ENCODE measurements at regions not wholly inside any gene's neighbourhood (a gene's known extent, or its start where the extent isn't known, plus 50 kb on each side); places are given as distances from the start of the nearest gene placed in this dataset.

GRCh38 chr5:57770039-57770438 lies 287.4 kb upstream of the ACTBL2 start:
- Mint-ChIP-seq H3K4me1 (no peaks in the 10 kb centered on the region), H3K27ac (no peak overlapping the region), H3K4me3 (no peak overlapping the region), H3K9me3 (no peaks in the 10 kb centered on the region), H3K27me3 (peaks cover 8% of the 10 kb centered on the region), H3K36me3 (ENCODE audit: low read depth) (no peaks in the 10 kb centered on the region)
- no peak for ATAC-seq (replicated peaks)

GRCh38 chr5:57768745-57769144 lies 286.1 kb upstream of the ACTBL2 start:
- H3K36me3 Mint-ChIP-seq (ENCODE audit: low read depth) = no peaks in the 10 kb centered on the region
- H3K9me3 Mint-ChIP-seq = no peaks in the 10 kb centered on the region
- H3K27me3 Mint-ChIP-seq = peaks cover 8% of the 10 kb centered on the region
- H3K27ac Mint-ChIP-seq = no peak overlapping the region
- no peak for ATAC-seq (replicated peaks)
- no peak overlapping the region for H3K4me3 Mint-ChIP-seq
- no peaks in the 10 kb centered on the region for H3K4me1 Mint-ChIP-seq

DNA sequence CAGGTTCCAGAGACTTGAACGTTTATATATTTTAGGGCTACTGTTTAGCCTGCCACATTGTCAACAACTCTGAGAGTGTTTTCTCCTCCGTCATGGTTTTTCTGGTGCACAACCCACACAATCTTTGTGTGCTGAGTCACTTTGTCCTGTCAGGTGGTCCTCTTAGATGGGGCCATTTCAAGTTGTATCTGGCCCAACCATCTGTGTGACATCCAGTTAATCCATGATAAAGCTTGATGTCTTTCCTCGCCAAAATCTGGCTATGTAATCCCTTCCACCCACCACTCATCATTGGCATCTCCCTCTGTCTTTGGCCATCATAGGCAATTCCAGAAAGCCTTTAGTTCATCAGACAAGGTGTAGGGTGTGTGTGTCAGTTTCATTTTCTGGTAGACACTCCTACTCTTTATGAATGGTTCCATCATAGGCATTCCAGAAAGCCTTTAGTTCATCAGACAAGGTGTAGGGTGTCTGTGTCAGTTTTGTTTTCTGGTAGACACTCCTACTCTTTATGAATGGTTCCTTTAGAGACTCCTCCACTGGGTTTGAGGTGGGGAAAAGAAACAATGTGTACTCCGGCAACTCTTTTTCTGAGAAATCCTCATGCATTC lies 282.0 kb upstream of the ACTBL2 start:
- Mint-ChIP-seq H3K27ac (peak overlapping the region; percentile 34), H3K27me3 (peaks cover 5% of the 10 kb centered on the region), H3K4me3 (no peak overlapping the region), H3K9me3 (no peaks in the 10 kb centered on the region), H3K36me3 (ENCODE audit: low read depth) (no peaks in the 10 kb centered on the region), H3K4me1 (no peaks in the 10 kb centered on the region)
- ATAC-seq (replicated peaks) = peak; percentile 74

DNA sequence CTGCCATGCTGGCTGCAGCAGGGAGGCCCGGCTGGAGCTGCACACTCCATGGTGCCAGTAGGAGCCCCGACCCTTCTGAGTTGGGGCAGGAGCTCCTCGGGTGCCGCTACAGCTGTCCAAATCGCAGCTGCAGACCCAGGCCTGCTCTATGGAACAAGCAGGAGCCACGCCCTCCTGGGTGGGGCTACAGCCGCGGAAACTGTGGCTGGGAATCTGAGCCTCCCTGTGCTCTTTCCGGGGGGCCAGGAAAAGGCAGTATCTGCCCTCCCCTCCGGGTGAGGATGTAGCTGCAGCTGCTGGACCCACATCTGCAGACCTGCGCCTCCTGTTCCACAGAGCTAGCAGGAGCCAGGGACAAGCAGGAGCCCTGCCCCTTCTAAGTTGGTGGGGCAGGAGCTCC lies 278.9 kb upstream of the ACTBL2 start:
- H3K4me3 Mint-ChIP-seq = no peak overlapping the region

GRCh38 chr5:57754616-57755015 lies 272.0 kb upstream of the ACTBL2 start:
- Mint-ChIP-seq H3K4me1 (no peaks in the 10 kb centered on the region), H3K27me3 (peaks cover 13% of the 10 kb centered on the region), H3K4me3 (no peak overlapping the region), H3K36me3 (ENCODE audit: low read depth) (no peaks in the 10 kb centered on the region), H3K27ac (no peak overlapping the region), H3K9me3 (no peaks in the 10 kb centered on the region)
- peak; percentile 14 for ATAC-seq (replicated peaks)

More for the DNA sequence above, 278.9 kb upstream of the ACTBL2 start:
- H3K27me3 Mint-ChIP-seq = peaks cover 3% of the 10 kb centered on the region
- no peaks in the 10 kb centered on the region for H3K4me1 Mint-ChIP-seq
- H3K27ac Mint-ChIP-seq = no peak overlapping the region
- no peaks in the 10 kb centered on the region for H3K36me3 Mint-ChIP-seq (ENCODE audit: low read depth)
- no peak for ATAC-seq (replicated peaks)
- no peaks in the 10 kb centered on the region for H3K9me3 Mint-ChIP-seq

GRCh38 chr5:57753446-57753845 lies 270.8 kb upstream of the ACTBL2 start:
- ATAC-seq (replicated peaks) = no peak
- H3K27ac Mint-ChIP-seq = no peak overlapping the region
- peaks cover 16% of the 10 kb centered on the region for H3K27me3 Mint-ChIP-seq
- H3K9me3 Mint-ChIP-seq = no peaks in the 10 kb centered on the region
- no peaks in the 10 kb centered on the region for H3K4me1 Mint-ChIP-seq
- H3K36me3 Mint-ChIP-seq (ENCODE audit: low read depth) = no peaks in the 10 kb centered on the region
- no peak overlapping the region for H3K4me3 Mint-ChIP-seq

- H3K4me3 Mint-ChIP-seq = no peak overlapping the region
- no peak for ATAC-seq (replicated peaks)
- no peaks in the 10 kb centered on the region for H3K36me3 Mint-ChIP-seq (ENCODE audit: low read depth)
- no peak overlapping the region for H3K27ac Mint-ChIP-seq
- no peaks in the 10 kb centered on the region for H3K9me3 Mint-ChIP-seq
- peaks cover 26% of the 10 kb centered on the region for H3K27me3 Mint-ChIP-seq
- no peaks in the 10 kb centered on the region for H3K4me1 Mint-ChIP-seq
Measured at GRCh38 chr5:57751710-57752109, 269.1 kb upstream of the ACTBL2 start.

- no peak overlapping the region for H3K27ac Mint-ChIP-seq
- H3K4me3 Mint-ChIP-seq = no peak overlapping the region
- peaks cover 24% of the 10 kb centered on the region for H3K27me3 Mint-ChIP-seq
- H3K36me3 Mint-ChIP-seq (ENCODE audit: low read depth) = no peaks in the 10 kb centered on the region
- H3K4me1 Mint-ChIP-seq = no peaks in the 10 kb centered on the region
- no peak for ATAC-seq (replicated peaks)
- no peaks in the 10 kb centered on the region for H3K9me3 Mint-ChIP-seq
Measured at GRCh38 chr5:57750891-57751290, 268.3 kb upstream of the ACTBL2 start.

- Mint-ChIP-seq H3K9me3 (no peaks in the 10 kb centered on the region), H3K4me1 (no peaks in the 10 kb centered on the region), H3K4me3 (no peak overlapping the region), H3K27me3 (peaks cover 21% of the 10 kb centered on the region), H3K36me3 (ENCODE audit: low read depth) (no peaks in the 10 kb centered on the region), H3K27ac (no peak overlapping the region)
- no peak for ATAC-seq (replicated peaks)
Measured at GRCh38 chr5:57750282-57750681, 267.7 kb upstream of the ACTBL2 start.

- no peaks in the 10 kb centered on the region for H3K9me3 Mint-ChIP-seq
- H3K36me3 Mint-ChIP-seq (ENCODE audit: low read depth) = no peaks in the 10 kb centered on the region
- H3K27me3 Mint-ChIP-seq = peaks cover 21% of the 10 kb centered on the region
- no peaks in the 10 kb centered on the region for H3K4me1 Mint-ChIP-seq
- no peak for ATAC-seq (replicated peaks)
- H3K4me3 Mint-ChIP-seq = no peak overlapping the region
- no peak overlapping the region for H3K27ac Mint-ChIP-seq
Measured at GRCh38 chr5:57749396-57749795, 266.8 kb upstream of the ACTBL2 start.

- no peak overlapping the region for H3K4me3 Mint-ChIP-seq
- H3K4me1 Mint-ChIP-seq = no peaks in the 10 kb centered on the region
- no peak overlapping the region for H3K27ac Mint-ChIP-seq
- no peak for ATAC-seq (replicated peaks)
- peaks cover 21% of the 10 kb centered on the region for H3K27me3 Mint-ChIP-seq
- H3K9me3 Mint-ChIP-seq = no peaks in the 10 kb centered on the region
- no peaks in the 10 kb centered on the region for H3K36me3 Mint-ChIP-seq (ENCODE audit: low read depth)
Measured at GRCh38 chr5:57745700-57746651, 263.4 kb upstream of the ACTBL2 start.

GRCh38 chr5:57745029-57745428 lies 262.4 kb upstream of the ACTBL2 start:
- Mint-ChIP-seq H3K9me3 (no peaks in the 10 kb centered on the region), H3K36me3 (ENCODE audit: low read depth) (no peaks in the 10 kb centered on the region), H3K27me3 (peaks cover 21% of the 10 kb centered on the region), H3K27ac (no peak overlapping the region), H3K4me3 (no peak overlapping the region), H3K4me1 (no peaks in the 10 kb centered on the region)
- no peak for ATAC-seq (replicated peaks)

DNA sequence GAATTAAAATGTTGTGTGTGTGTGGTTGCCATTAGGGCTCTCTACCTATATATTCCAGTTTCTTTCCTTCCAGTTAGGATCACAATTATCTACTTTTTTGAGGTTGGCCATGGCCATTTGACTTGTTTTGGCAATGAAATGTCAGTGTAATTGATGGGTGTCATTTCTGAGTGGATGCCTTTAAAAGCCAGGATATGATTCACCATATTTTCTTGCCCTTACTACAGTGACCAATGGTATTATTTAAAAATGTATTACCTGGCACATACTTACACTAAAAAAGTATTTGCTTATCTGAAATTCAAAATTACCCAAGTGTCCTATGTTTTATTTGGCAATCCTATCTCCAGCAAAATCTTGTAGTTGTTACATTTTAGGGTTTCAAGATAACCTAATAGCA lies 258.7 kb upstream of the ACTBL2 start:
- Mint-ChIP-seq H3K4me3 (no peak overlapping the region), H3K27ac (no peak overlapping the region), H3K9me3 (no peaks in the 10 kb centered on the region), H3K4me1 (no peaks in the 10 kb centered on the region), H3K27me3 (peaks cover 3% of the 10 kb centered on the region), H3K36me3 (ENCODE audit: low read depth) (no peaks in the 10 kb centered on the region)
- no peak for ATAC-seq (replicated peaks)

DNA sequence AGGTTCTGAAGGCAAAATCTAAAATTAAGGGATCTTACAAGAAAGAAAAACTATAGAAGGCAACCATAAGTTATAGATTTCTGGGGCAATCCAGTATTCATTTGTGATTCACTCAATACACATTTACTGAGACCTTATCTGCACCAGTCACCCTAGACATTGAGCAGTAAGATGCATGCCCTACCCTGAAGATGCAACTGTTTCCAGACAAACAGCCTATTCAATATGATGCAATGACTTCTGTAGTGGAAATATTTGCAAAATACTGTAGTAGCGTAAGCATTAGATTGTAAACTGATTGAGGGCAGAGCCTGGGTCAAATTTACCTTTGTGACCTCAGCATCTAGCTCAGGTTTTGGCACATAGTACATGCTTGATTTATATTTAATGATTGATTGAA lies 256.2 kb upstream of the ACTBL2 start:
- Mint-ChIP-seq H3K4me3 (no peak overlapping the region), H3K36me3 (ENCODE audit: low read depth) (no peaks in the 10 kb centered on the region), H3K9me3 (no peaks in the 10 kb centered on the region), H3K27ac (no peak overlapping the region), H3K4me1 (no peaks in the 10 kb centered on the region), H3K27me3 (no peaks in the 10 kb centered on the region)
- no peak for ATAC-seq (replicated peaks)

DNA sequence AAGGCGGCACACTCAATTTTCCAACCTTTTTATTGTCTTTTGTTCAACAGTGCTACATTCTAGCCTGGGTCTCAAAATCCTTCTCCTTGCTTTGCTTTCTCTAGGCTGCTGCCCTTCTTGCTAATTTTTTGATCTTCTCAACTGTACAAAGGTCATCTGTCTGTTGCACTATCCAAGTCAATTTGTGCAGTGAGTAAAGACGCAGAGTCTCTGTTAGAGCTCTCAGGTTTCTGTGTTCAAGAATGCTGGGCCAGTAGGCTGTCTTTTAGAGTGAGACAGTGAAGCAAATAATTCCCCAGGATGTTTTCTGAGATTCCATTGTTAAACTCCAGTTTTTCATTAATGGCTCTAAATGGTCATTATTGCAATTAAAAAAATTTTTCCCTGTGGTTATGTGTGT lies 255.7 kb upstream of the ACTBL2 start:
- no peaks in the 10 kb centered on the region for H3K4me1 Mint-ChIP-seq
- H3K27ac Mint-ChIP-seq = no peak overlapping the region
- no peaks in the 10 kb centered on the region for H3K36me3 Mint-ChIP-seq (ENCODE audit: low read depth)
- ATAC-seq (replicated peaks) = no peak
- no peaks in the 10 kb centered on the region for H3K27me3 Mint-ChIP-seq
- no peak overlapping the region for H3K4me3 Mint-ChIP-seq
- no peaks in the 10 kb centered on the region for H3K9me3 Mint-ChIP-seq
